ENCODE measurements at regions not wholly inside any gene's neighbourhood (a gene's known extent, or its start where the extent isn't known, plus 50 kb on each side); places are given as distances from the start of the nearest gene placed in this dataset.
"Not testable (repeated sequence)": the region's sequence is repeated elsewhere in the genome, so short reads cannot be mapped to it uniquely, and the experiment has no call there.

- DNase-seq (ENCODE audit: low spot score in 2 of 2): no peak
- H3K36me3 Mint-ChIP-seq (ENCODE audit: insufficient read depth): peaks cover 3% of the 10 kb centered on the region
- no peak overlapping the region for H3K4me3 Mint-ChIP-seq
- peaks cover 26% of the 10 kb centered on the region for H3K4me1 Mint-ChIP-seq
- H3K27me3 Mint-ChIP-seq: no peaks in the 10 kb centered on the region
- H3K9me3 Mint-ChIP-seq: no peaks in the 10 kb centered on the region
- no peak for ATAC-seq (replicated peaks; ENCODE audit: extremely low read depth, poor library complexity, severe bottlenecking)
- H3K27ac Mint-ChIP-seq (ENCODE audit: low read depth): no peak overlapping the region
Observed at GRCh38 chr12:4822572-4822971, 87.1 kb upstream of the KCNA1 start.

- Mint-ChIP-seq H3K4me3 (no peak overlapping the region), H3K36me3 (ENCODE audit: insufficient read depth) (peaks cover 2% of the 10 kb centered on the region), H3K27me3 (no peaks in the 10 kb centered on the region), H3K27ac (ENCODE audit: low read depth) (no peak overlapping the region), H3K9me3 (no peaks in the 10 kb centered on the region), H3K4me1 (peaks cover 24% of the 10 kb centered on the region)
- DNase-seq (ENCODE audit: low spot score in 2 of 2): no peak
- ATAC-seq (replicated peaks; ENCODE audit: extremely low read depth, poor library complexity, severe bottlenecking): no peak
Observed at GRCh38 chr12:4824380-4824779, 85.3 kb upstream of the KCNA1 start.

GRCh38 chr12:4825011-4825858 is 84.5 kb upstream of the KCNA1 start:
- peaks cover 32% of the 10 kb centered on the region for H3K4me1 Mint-ChIP-seq
- no peaks in the 10 kb centered on the region for H3K27me3 Mint-ChIP-seq
- DNase-seq (ENCODE audit: low spot score in 2 of 2) (no peak), ATAC-seq (replicated peaks; ENCODE audit: extremely low read depth, poor library complexity, severe bottlenecking) (peak; percentile 47)
- H3K36me3 Mint-ChIP-seq (ENCODE audit: insufficient read depth): peaks cover 4% of the 10 kb centered on the region
- no peak overlapping the region for H3K4me3 Mint-ChIP-seq
- H3K9me3 Mint-ChIP-seq: no peaks in the 10 kb centered on the region
- peak overlapping the region; percentile 70 for H3K27ac Mint-ChIP-seq (ENCODE audit: low read depth)

- Mint-ChIP-seq H3K27ac (ENCODE audit: low read depth) (peak overlapping the region; percentile 70), H3K9me3 (no peaks in the 10 kb centered on the region), H3K4me1 (peaks cover 33% of the 10 kb centered on the region), H3K27me3 (no peaks in the 10 kb centered on the region), H3K4me3 (no peak overlapping the region), H3K36me3 (ENCODE audit: insufficient read depth) (peaks cover 4% of the 10 kb centered on the region)
- DNase-seq (ENCODE audit: low spot score in 2 of 2) (no peak), ATAC-seq (replicated peaks; ENCODE audit: extremely low read depth, poor library complexity, severe bottlenecking) (no peak)
Observed at GRCh38 chr12:4826909-4827308, 82.8 kb upstream of the KCNA1 start.

- H3K9me3 Mint-ChIP-seq: no peaks in the 10 kb centered on the region
- ATAC-seq (replicated peaks; ENCODE audit: extremely low read depth, poor library complexity, severe bottlenecking): no peak
- H3K27ac Mint-ChIP-seq (ENCODE audit: low read depth): no peak overlapping the region
- peaks cover 2% of the 10 kb centered on the region for H3K36me3 Mint-ChIP-seq (ENCODE audit: insufficient read depth)
- no peak for DNase-seq (ENCODE audit: low spot score in 2 of 2)
- no peaks in the 10 kb centered on the region for H3K27me3 Mint-ChIP-seq
- H3K4me3 Mint-ChIP-seq: no peak overlapping the region
- H3K4me1 Mint-ChIP-seq: peaks cover 33% of the 10 kb centered on the region
Observed at GRCh38 chr12:4828176-4828575, 81.5 kb upstream of the KCNA1 start.

GRCh38 chr12:4829161-4829792 is 80.4 kb upstream of the KCNA1 start:
- H3K4me1 Mint-ChIP-seq: peaks cover 33% of the 10 kb centered on the region
- peak overlapping the region; percentile 62 for H3K4me3 Mint-ChIP-seq
- no peaks in the 10 kb centered on the region for H3K9me3 Mint-ChIP-seq
- H3K36me3 Mint-ChIP-seq (ENCODE audit: insufficient read depth): peaks cover 2% of the 10 kb centered on the region
- peak overlapping the region; percentile 83 for H3K27ac Mint-ChIP-seq (ENCODE audit: low read depth)
- DNase-seq (ENCODE audit: low spot score in 2 of 2) (no peak), ATAC-seq (replicated peaks; ENCODE audit: extremely low read depth, poor library complexity, severe bottlenecking) (peak; percentile 74)
- H3K27me3 Mint-ChIP-seq: no peaks in the 10 kb centered on the region

GRCh38 chr12:4829793-4830162 is 79.9 kb upstream of the KCNA1 start:
- peak overlapping the region; percentile 83 for H3K27ac Mint-ChIP-seq (ENCODE audit: low read depth)
- no peaks in the 10 kb centered on the region for H3K9me3 Mint-ChIP-seq
- H3K27me3 Mint-ChIP-seq: no peaks in the 10 kb centered on the region
- peaks cover 2% of the 10 kb centered on the region for H3K36me3 Mint-ChIP-seq (ENCODE audit: insufficient read depth)
- ATAC-seq (replicated peaks; ENCODE audit: extremely low read depth, poor library complexity, severe bottlenecking) (no peak), DNase-seq (ENCODE audit: low spot score in 2 of 2) (no peak)
- peak overlapping the region; percentile 62 for H3K4me3 Mint-ChIP-seq
- H3K4me1 Mint-ChIP-seq: peaks cover 32% of the 10 kb centered on the region

GRCh38 chr12:4830556-4831210 is 79.0 kb upstream of the KCNA1 start:
- ATAC-seq (replicated peaks; ENCODE audit: extremely low read depth, poor library complexity, severe bottlenecking): no peak
- Mint-ChIP-seq H3K36me3 (ENCODE audit: insufficient read depth) (peaks cover 2% of the 10 kb centered on the region), H3K4me1 (peaks cover 23% of the 10 kb centered on the region), H3K4me3 (peak overlapping the region; percentile 62), H3K27me3 (no peaks in the 10 kb centered on the region), H3K9me3 (no peaks in the 10 kb centered on the region), H3K27ac (ENCODE audit: low read depth) (no peak overlapping the region)
- no peak for DNase-seq (ENCODE audit: low spot score in 2 of 2)

GRCh38 chr12:4833053-4833452 is 76.7 kb upstream of the KCNA1 start:
- Mint-ChIP-seq H3K27ac (ENCODE audit: low read depth) (no peak overlapping the region), H3K27me3 (no peaks in the 10 kb centered on the region), H3K4me1 (peaks cover 15% of the 10 kb centered on the region), H3K9me3 (no peaks in the 10 kb centered on the region), H3K4me3 (no peak overlapping the region), H3K36me3 (ENCODE audit: insufficient read depth) (peaks cover 2% of the 10 kb centered on the region)
- DNase-seq (ENCODE audit: low spot score in 2 of 2) (no peak), ATAC-seq (replicated peaks; ENCODE audit: extremely low read depth, poor library complexity, severe bottlenecking) (no peak)

GRCh38 chr12:4833524-4833923 is 76.2 kb upstream of the KCNA1 start:
- H3K4me1 Mint-ChIP-seq: peaks cover 15% of the 10 kb centered on the region
- no peaks in the 10 kb centered on the region for H3K27me3 Mint-ChIP-seq
- H3K27ac Mint-ChIP-seq (ENCODE audit: low read depth): no peak overlapping the region
- peaks cover 2% of the 10 kb centered on the region for H3K36me3 Mint-ChIP-seq (ENCODE audit: insufficient read depth)
- H3K9me3 Mint-ChIP-seq: no peaks in the 10 kb centered on the region
- no peak overlapping the region for H3K4me3 Mint-ChIP-seq
- DNase-seq (ENCODE audit: low spot score in 2 of 2) (no peak), ATAC-seq (replicated peaks; ENCODE audit: extremely low read depth, poor library complexity, severe bottlenecking) (no peak)

- not testable (repeated sequence) for H3K27ac Mint-ChIP-seq (ENCODE audit: low read depth); ATAC-seq (replicated peaks; ENCODE audit: extremely low read depth, poor library complexity, severe bottlenecking); H3K9me3 Mint-ChIP-seq; H3K4me1 Mint-ChIP-seq; H3K27me3 Mint-ChIP-seq; H3K4me3 Mint-ChIP-seq; H3K36me3 Mint-ChIP-seq (ENCODE audit: insufficient read depth); DNase-seq (ENCODE audit: low spot score in 2 of 2)
Observed at GRCh38 chr12:4842401-4842800, 67.3 kb upstream of the KCNA1 start.

GRCh38 chr12:4843907-4844306 is 65.8 kb upstream of the KCNA1 start:
- no peak for DNase-seq (ENCODE audit: low spot score in 2 of 2)
- Mint-ChIP-seq H3K9me3 (peaks cover 6% of the 10 kb centered on the region), H3K36me3 (ENCODE audit: insufficient read depth) (no peaks in the 10 kb centered on the region), H3K4me1 (no peaks in the 10 kb centered on the region), H3K27ac (ENCODE audit: low read depth) (no peak overlapping the region), H3K4me3 (no peak overlapping the region), H3K27me3 (peaks cover 9% of the 10 kb centered on the region)
- no peak for ATAC-seq (replicated peaks; ENCODE audit: extremely low read depth, poor library complexity, severe bottlenecking)

GRCh38 chr12:4847713-4848112 is 62.0 kb upstream of the KCNA1 start:
- H3K4me1 Mint-ChIP-seq: no peaks in the 10 kb centered on the region
- DNase-seq (ENCODE audit: low spot score in 2 of 2) (no peak), ATAC-seq (replicated peaks; ENCODE audit: extremely low read depth, poor library complexity, severe bottlenecking) (no peak)
- H3K36me3 Mint-ChIP-seq (ENCODE audit: insufficient read depth): peaks cover 2% of the 10 kb centered on the region
- no peak overlapping the region for H3K27ac Mint-ChIP-seq (ENCODE audit: low read depth)
- peaks cover 2% of the 10 kb centered on the region for H3K9me3 Mint-ChIP-seq
- H3K4me3 Mint-ChIP-seq: no peak overlapping the region
- peaks cover 10% of the 10 kb centered on the region for H3K27me3 Mint-ChIP-seq
